K562 (cell line): ENCODE measurements at regions not wholly inside any gene's neighbourhood (a gene's known extent, or its start where the extent isn't known, plus 50 kb on each side); places are given as distances from the start of the nearest gene placed in this dataset.

Experiments used
- EP300 ChIP-seq: IDR thresholded peaks from 2 replicates; pipeline ENCODE4 v1.6.1; 2012; ENCODE audit warnings: low read length, improper control_type of control experiment
- PREB ChIP-seq: sonication (generic); formaldehyde crosslinking; IDR thresholded peaks from 2 replicates; pipeline ENCODE4 v1.8.1; 2023; ENCODE audit warnings: mild to moderate bottlenecking, missing genetic modification reagents
- RAD21 ChIP-seq, 2 experiments: fragments of 250-450 bp in 1 of 2; fragments of 450-650 bp in 1 of 2; sonication (Bioruptor Pico) in 1 of 2; formaldehyde crosslinking in 1 of 2; IDR thresholded peaks in 1 of 2; conservative IDR thresholded peaks in 1 of 2; 2 replicates each; pipeline versions ENCODE4 v1.4.0 to v1.8.0; 2020 to 2022; ENCODE audit warnings: mild to moderate bottlenecking in 2 of 2, moderate library complexity in 1 of 2

- TF ChIP-seq PREB (CRISPR knock-in tag) (no peak), RAD21 (CRISPR knock-in tag; conservative IDR thresholded peaks at IDR 0.05 in 1 of 2, IDR thresholded peaks at IDR 0.05 in 1 of 2) (no peak), EP300 (no peak)
These were observed 624.1 kb downstream of the BUD13 start for GRCh38 chr11:116148645-116149044.
